ENCODE measurements at regions not wholly inside any gene's neighbourhood (a gene's known extent, or its start where the extent isn't known, plus 50 kb on each side); places are given as distances from the start of the nearest gene placed in this dataset.

GRCh38 chr5:33206962-33207506 is 233.7 kb upstream of the TARS1 start:
- TF ChIP-seq EZH2phosphoT487 (IDR thresholded peaks at IDR 0.05; ENCODE audit: insufficient read depth, low read depth) (no peak), EZH2 (IDR thresholded peaks at IDR 0.05; ENCODE audit: insufficient read depth, poor library complexity, severe bottlenecking) (no peak)
